Prostate gland (tissue), 2 donors: ENCODE measurements at regions not wholly inside any gene's neighbourhood (a gene's known extent, or its start where the extent isn't known, plus 50 kb on each side); places are given as distances from the start of the nearest gene placed in this dataset.

Source experiments
- POLR2A ChIP-seq: fragments of 450-650 bp; IDR thresholded peaks from one replicate; pipeline ENCODE4 v1.6.1; 2016; ENCODE audit warnings: antibody characterized with exemption, mild to moderate bottlenecking
- TF ChIP-seq, protein P1 (sequence below), 4 experiments: fragments of 200-600 bp in 2 of 4; fragments of 450-650 bp in 2 of 4; sonication (generic) in 2 of 4; IDR thresholded peaks; 1 replicate in 3 of 4; 2 replicates in 1 of 4; pipeline ENCODE4 v1.5.1; 2016 to 2019; ENCODE audit warnings: antibody characterized with exemption in 4 of 4, mild to moderate bottlenecking in 2 of 4, moderate library complexity in 2 of 4

GRCh38 chr6:40799296-40800140 is 212.4 kb upstream of the LRFN2 start:
- TF ChIP-seq, protein P1, sequence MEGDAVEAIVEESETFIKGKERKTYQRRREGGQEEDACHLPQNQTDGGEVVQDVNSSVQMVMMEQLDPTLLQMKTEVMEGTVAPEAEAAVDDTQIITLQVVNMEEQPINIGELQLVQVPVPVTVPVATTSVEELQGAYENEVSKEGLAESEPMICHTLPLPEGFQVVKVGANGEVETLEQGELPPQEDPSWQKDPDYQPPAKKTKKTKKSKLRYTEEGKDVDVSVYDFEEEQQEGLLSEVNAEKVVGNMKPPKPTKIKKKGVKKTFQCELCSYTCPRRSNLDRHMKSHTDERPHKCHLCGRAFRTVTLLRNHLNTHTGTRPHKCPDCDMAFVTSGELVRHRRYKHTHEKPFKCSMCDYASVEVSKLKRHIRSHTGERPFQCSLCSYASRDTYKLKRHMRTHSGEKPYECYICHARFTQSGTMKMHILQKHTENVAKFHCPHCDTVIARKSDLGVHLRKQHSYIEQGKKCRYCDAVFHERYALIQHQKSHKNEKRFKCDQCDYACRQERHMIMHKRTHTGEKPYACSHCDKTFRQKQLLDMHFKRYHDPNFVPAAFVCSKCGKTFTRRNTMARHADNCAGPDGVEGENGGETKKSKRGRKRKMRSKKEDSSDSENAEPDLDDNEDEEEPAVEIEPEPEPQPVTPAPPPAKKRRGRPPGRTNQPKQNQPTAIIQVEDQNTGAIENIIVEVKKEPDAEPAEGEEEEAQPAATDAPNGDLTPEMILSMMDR (IDR thresholded peaks at IDR 0.05), result no peak
- no peak for TF ChIP-seq POLR2A
